KMS-11 (cell line): ENCODE measurements at regions not wholly inside any gene's neighbourhood (a gene's known extent, or its start where the extent isn't known, plus 50 kb on each side); places are given as distances from the start of the nearest gene placed in this dataset.

Source experiments
- H2AFZ ChIP-seq: fragments of 200-600 bp; sonication (generic); 2 replicates; pipeline ENCODE4 v1.6.1; 2016; ENCODE audit warnings: antibody characterized with exemption, mixed run types, low read depth
- H3K27ac ChIP-seq: fragments of 200-600 bp; sonication (generic); 2 replicates; pipeline ENCODE4 v1.6.1; 2016; ENCODE audit warnings: mild to moderate bottlenecking, mixed run types
- H3K27me3 ChIP-seq: fragments of 200-600 bp; sonication (generic); 2 replicates; pipeline ENCODE4 v1.6.1; 2017; ENCODE audit warnings: mild to moderate bottlenecking, low read depth, mixed run types, moderate library complexity; ENCODE audit not compliant: insufficient read depth
- H3K36me3 ChIP-seq: fragments of 200-600 bp; sonication (generic); 2 replicates; pipeline ENCODE4 v1.6.1; 2017; ENCODE audit warnings: mild to moderate bottlenecking, mixed run types; ENCODE audit not compliant: insufficient read depth
- H3K4me1 ChIP-seq: fragments of 200-600 bp; sonication (generic); 2 replicates; pipeline ENCODE4 v1.6.1; 2016; ENCODE audit warnings: mild to moderate bottlenecking, low read depth, mixed run types; ENCODE audit not compliant: poor library complexity, severe bottlenecking
- H3K4me2 ChIP-seq: fragments of 200-600 bp; sonication (generic); 2 replicates; pipeline ENCODE4 v1.7.0; 2016; ENCODE audit warnings: mild to moderate bottlenecking, mixed run types
- H3K4me3 ChIP-seq: fragments of 200-600 bp; sonication (generic); IDR thresholded peaks from 2 replicates; pipeline ENCODE4 v1.6.1; 2017; ENCODE audit warnings: low read depth, low read length, mixed read lengths; ENCODE audit not compliant: insufficient read depth
- H3K79me2 ChIP-seq: fragments of 200-600 bp; sonication (generic); 2 replicates; pipeline ENCODE4 v1.6.1; 2016; ENCODE audit warnings: low read depth, mixed run types; ENCODE audit not compliant: insufficient read depth
- H3K9ac ChIP-seq: fragments of 200-600 bp; sonication (generic); 2 replicates; pipeline ENCODE4 v1.6.1; 2016; ENCODE audit warnings: mild to moderate bottlenecking, mixed run types
- H4K20me1 ChIP-seq: fragments of 200-600 bp; sonication (generic); 2 replicates; pipeline ENCODE4 v1.6.1; 2016; ENCODE audit warnings: mild to moderate bottlenecking, mixed run types; ENCODE audit not compliant: insufficient read depth
- CTCF ChIP-seq: fragments of 200-600 bp; sonication (generic); conservative IDR thresholded peaks from 2 replicates; pipeline ENCODE4 v1.6.1; 2017; ENCODE audit warnings: low read depth, mild to moderate bottlenecking, antibody characterized with exemption, low read length, moderate library complexity, mixed read lengths

- H3K4me1 ChIP-seq, result no peaks in the 10 kb centered on the region
- no peak overlapping the region for H3K4me3 ChIP-seq
- no peaks in the 10 kb centered on the region for H3K79me2 ChIP-seq
- no peaks in the 10 kb centered on the region for H3K27me3 ChIP-seq
- H4K20me1 ChIP-seq, result no peaks in the 10 kb centered on the region
- H3K4me2 ChIP-seq, result no peak overlapping the region
- TF ChIP-seq CTCF, result no peak
- no peak overlapping the region for H3K9ac ChIP-seq
- no peak overlapping the region for H2AFZ ChIP-seq
- H3K36me3 ChIP-seq, result no peaks in the 10 kb centered on the region; the same call in 1 of the 2 replicates
- H3K27ac ChIP-seq, result no peak overlapping the region
Measured at GRCh38 chr4:89413518-89413917, 105.9 kb upstream of the GPRIN3 start.

DNA sequence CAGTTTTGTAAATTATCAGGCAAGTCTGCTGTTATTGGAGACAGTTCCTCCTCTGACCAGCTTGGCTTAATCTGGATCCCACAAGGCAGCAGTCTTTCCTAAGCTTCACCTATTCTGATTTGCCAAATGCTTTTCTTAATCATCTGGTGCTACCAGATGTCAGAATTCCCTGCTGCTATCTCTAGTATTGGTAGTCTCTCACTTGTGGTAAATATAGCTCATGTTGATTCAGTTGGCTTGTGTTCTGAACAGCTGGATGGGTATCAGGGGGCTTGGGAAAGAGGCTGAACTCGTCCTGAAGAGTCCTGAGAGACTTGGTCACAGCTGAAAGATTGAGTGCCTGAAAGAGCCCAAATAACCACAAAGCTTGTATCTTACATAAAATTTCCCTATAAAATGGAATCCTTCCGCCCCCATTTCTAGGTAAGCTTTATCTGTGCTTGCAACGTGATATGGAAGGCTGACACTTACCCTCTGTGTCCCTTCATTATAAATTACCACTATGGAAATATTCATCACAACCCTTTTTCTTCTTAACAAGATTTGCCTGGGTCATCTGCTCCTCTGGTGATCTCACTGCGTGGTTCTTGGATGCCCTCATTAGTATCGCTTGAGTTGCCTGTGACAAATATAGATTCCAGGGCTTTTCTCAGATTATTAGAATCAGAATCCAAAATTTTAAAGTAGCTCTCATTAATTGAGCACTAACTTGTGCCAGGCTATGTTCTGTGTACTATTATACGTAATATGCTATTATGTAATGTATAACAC is 104.1 kb upstream of the GPRIN3 start:
- H3K4me2 ChIP-seq, result no peak overlapping the region
- no peaks in the 10 kb centered on the region for H3K4me1 ChIP-seq
- no peak for TF ChIP-seq CTCF
- H3K79me2 ChIP-seq, result no peaks in the 10 kb centered on the region
- no peaks in the 10 kb centered on the region for H3K27me3 ChIP-seq
- no peaks in the 10 kb centered on the region for H4K20me1 ChIP-seq
- H2AFZ ChIP-seq, result no peak overlapping the region
- no peak overlapping the region for H3K4me3 ChIP-seq
- no peaks in the 10 kb centered on the region for H3K36me3 ChIP-seq
- no peak overlapping the region for H3K9ac ChIP-seq
- H3K27ac ChIP-seq, result no peak overlapping the region

DNA sequence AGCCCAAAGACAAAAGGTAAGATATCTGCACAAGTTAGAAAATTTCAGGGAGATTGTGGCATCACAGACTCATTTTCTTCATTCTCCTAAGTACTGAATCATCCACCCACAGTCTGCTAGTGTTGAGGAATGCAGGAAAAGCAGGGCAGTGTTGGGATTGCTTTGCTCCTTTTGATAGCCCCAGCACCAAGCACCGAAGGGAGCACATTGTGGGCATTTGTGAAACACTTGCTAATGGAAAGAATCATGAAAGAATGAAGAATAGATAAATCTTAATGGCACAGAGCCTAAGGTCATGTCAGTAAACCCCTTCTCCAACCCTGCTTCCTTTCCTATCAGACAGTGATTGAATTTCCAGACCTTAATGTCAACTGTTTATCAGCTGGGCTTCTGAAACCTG is 103.1 kb upstream of the GPRIN3 start:
- TF ChIP-seq CTCF, result no peak
- H3K36me3 ChIP-seq, result no peaks in the 10 kb centered on the region
- H3K27ac ChIP-seq, result no peak overlapping the region

DNA sequence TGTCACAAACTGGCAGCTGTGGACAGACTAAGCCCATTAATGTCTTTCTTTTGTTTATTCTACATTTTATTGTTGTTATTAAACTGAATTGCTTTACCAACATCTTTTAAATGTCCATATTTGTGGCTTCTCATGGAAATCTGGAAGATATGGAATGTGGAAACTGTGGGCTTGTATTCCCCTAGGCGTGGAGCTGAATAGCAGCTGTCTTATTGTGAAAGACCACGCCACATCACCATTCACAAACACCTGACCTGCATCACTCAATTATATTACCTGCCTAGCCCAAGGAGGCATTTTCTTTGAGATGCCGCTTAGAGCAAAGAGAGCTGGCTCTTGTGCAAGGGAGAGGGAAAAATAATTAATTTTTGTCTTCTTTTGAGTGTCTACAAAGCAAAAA is 96.9 kb upstream of the GPRIN3 start:
- Histone ChIP-seq H3K79me2 (no peaks in the 10 kb centered on the region), H3K4me3 (no peak overlapping the region), H3K9ac (no peak overlapping the region), H3K36me3 (no peaks in the 10 kb centered on the region), H3K27me3 (no peaks in the 10 kb centered on the region), H3K4me2 (no peak overlapping the region), H4K20me1 (no peaks in the 10 kb centered on the region), H3K4me1 (no peaks in the 10 kb centered on the region), H2AFZ (no peak overlapping the region), H3K27ac (no peak overlapping the region)
- TF ChIP-seq CTCF, result no peak

More for the DNA sequence above, 103.1 kb upstream of the GPRIN3 start:
- Histone ChIP-seq H2AFZ (no peak overlapping the region), H3K4me2 (no peak overlapping the region), H4K20me1 (no peaks in the 10 kb centered on the region), H3K79me2 (no peaks in the 10 kb centered on the region), H3K27me3 (no peaks in the 10 kb centered on the region), H3K4me3 (no peak overlapping the region), H3K9ac (no peak overlapping the region), H3K4me1 (no peaks in the 10 kb centered on the region)
